H1 (cell line): ENCODE measurements at regions not wholly inside any gene's neighbourhood (a gene's known extent, or its start where the extent isn't known, plus 50 kb on each side); places are given as distances from the start of the nearest gene placed in this dataset.

Source experiments
- CTCF ChIA-PET: fragments of 300-600 bp; sonication (Branson Sonifier 250); formaldehyde crosslinking; loops from one replicate; lab custom pipeline; 2021; ENCODE audit not compliant: partially characterized antibody; lab: Charles Lee
- POLR2A ChIA-PET: fragments of 300-600 bp; sonication (Branson Sonifier 250); formaldehyde crosslinking; loops from one replicate; lab custom pipeline; 2021; ENCODE audit warnings: inconsistent platforms; ENCODE audit not compliant: partially characterized antibody; lab: Charles Lee
- DNase-seq, 2 experiments: peaks; one replicate each; pipeline versions ENCODE4 v3.0.0 to v3.0.0-alpha.2; 2010 to 2022; ENCODE audit warnings: low spot score in 2 of 2, low read depth in 1 of 2, mixed read lengths in 1 of 2
- FAIRE-seq: peaks from 2 replicates; lab custom pipeline; 2011; peaks lifted over from hg19 to GRCh38; lab: Jason Lieb, UNC
- H2AFZ ChIP-seq: 2 replicates; pipeline ENCODE4 v1.8.1; 2012; ENCODE audit warnings: low read length, inconsistent platforms
- H2AK5ac ChIP-seq: 2 replicates; pipeline ENCODE4 v1.6.1; 2013; ENCODE audit warnings: low read depth, low read length
- H2BK120ac ChIP-seq: replicated peaks from 2 replicates; pipeline ENCODE3; 2013; ENCODE audit warnings: low read depth, low read length, inconsistent platforms
- H2BK12ac ChIP-seq: 2 replicates; pipeline ENCODE4 v1.6.1; 2013; ENCODE audit warnings: low read depth, low read length
- H2BK15ac ChIP-seq: 2 replicates; pipeline ENCODE4 v1.6.1; 2013; ENCODE audit warnings: low read length
- H2BK20ac ChIP-seq: 2 replicates; pipeline ENCODE4 v1.6.1; 2013; ENCODE audit warnings: low read length
- H2BK5ac ChIP-seq: 2 replicates; pipeline ENCODE4 v1.6.1; 2013; ENCODE audit warnings: low read depth, low read length
- H3K14ac ChIP-seq: 2 replicates; pipeline ENCODE4 v1.6.1; 2013; ENCODE audit warnings: inconsistent platforms; ENCODE audit not compliant: insufficient read length
- H3K18ac ChIP-seq: 2 replicates; pipeline ENCODE4 v1.6.1; 2013; ENCODE audit warnings: low read length; ENCODE audit errors: extremely low read depth
- H3K23ac ChIP-seq: 2 replicates; pipeline ENCODE4 v1.6.1; 2013; ENCODE audit warnings: inconsistent platforms; ENCODE audit not compliant: insufficient read length
- H3K23me2 ChIP-seq: 2 replicates; pipeline ENCODE4 v1.6.1; 2013; ENCODE audit warnings: low read depth, low read length
- H3K27ac ChIP-seq: 2 replicates; pipeline ENCODE4 v1.6.1; 2011; ENCODE audit warnings: low read depth, low read length, inconsistent platforms
- H3K27me3 ChIP-seq, 4 experiments: replicated peaks in 1 of 4; 1 replicate in 1 of 4; 2 replicates in 3 of 4; pipeline versions ENCODE4 v1.6.1 to v1.8.1; 2011 to 2013; ENCODE audit warnings: low read length in 3 of 4, mild to moderate bottlenecking in 3 of 4, inconsistent platforms in 2 of 4, mixed read lengths in 2 of 4, moderate library complexity in 1 of 4; ENCODE audit not compliant: control insufficient read depth in 3 of 4, insufficient read depth in 3 of 4; ENCODE audit errors: extremely low read depth in 1 of 4
- H3K36me3 ChIP-seq, 4 experiments: 2 replicates each; pipeline versions ENCODE4 v1.6.1 to v1.8.1; 2011 to 2013; ENCODE audit warnings: mild to moderate bottlenecking in 4 of 4, low read length in 3 of 4, moderate library complexity in 2 of 4, control low read depth in 1 of 4, inconsistent platforms in 1 of 4; ENCODE audit not compliant: insufficient read depth in 4 of 4, control insufficient read depth in 2 of 4
- H3K4ac ChIP-seq: replicated peaks from 2 replicates; pipeline ENCODE3; 2013; ENCODE audit warnings: low read length, low read depth, mixed read lengths, inconsistent platforms; ENCODE audit not compliant: insufficient read length
- H3K4me1 ChIP-seq, 4 experiments: replicated peaks in 1 of 4; 1 replicate in 1 of 4; 2 replicates in 3 of 4; pipeline versions ENCODE4 v1.6.1 to v1.8.1; 2011 to 2013; ENCODE audit warnings: low read length in 3 of 4, inconsistent platforms in 2 of 4, mixed read lengths in 1 of 4; ENCODE audit not compliant: insufficient read depth in 4 of 4, control insufficient read depth in 3 of 4
- H3K4me2 ChIP-seq, 2 experiments: 2 replicates each; pipeline versions ENCODE4 v1.6.1 to v1.8.1; 2011 to 2013; ENCODE audit warnings: low read depth in 2 of 2, low read length in 2 of 2, control low read depth in 1 of 2, inconsistent platforms in 1 of 2, mild to moderate bottlenecking in 1 of 2; ENCODE audit not compliant: insufficient read depth in 1 of 2
- H3K4me3 ChIP-seq, 4 experiments: fragments of 200-600, 300-600 bp in 1 of 4; sonication (generic), shearing (Covaris generic), sonication (Bioruptor Twin) in 1 of 4; 2 replicates each; pipeline versions ENCODE4 v1.5.1 to v1.8.1; 2011 to 2016; ENCODE audit warnings: low read length in 4 of 4, low read depth in 3 of 4, control low read depth in 2 of 4, inconsistent platforms in 2 of 4, mild to moderate bottlenecking in 2 of 4, mixed read lengths in 1 of 4, moderate library complexity in 1 of 4; ENCODE audit not compliant: insufficient read depth in 2 of 4; ENCODE audit errors: extremely low read depth in 1 of 4
- H3K56ac ChIP-seq: replicated peaks from 2 replicates; pipeline ENCODE3; 2013; ENCODE audit warnings: low read depth, mild to moderate bottlenecking, mixed read lengths, low read length, inconsistent platforms; ENCODE audit not compliant: insufficient read length
- H3K79me1 ChIP-seq: 2 replicates; pipeline ENCODE4 v1.6.1; 2013; ENCODE audit warnings: low read depth, low read length, control low read depth
- H3K79me2 ChIP-seq, 2 experiments: 2 replicates each; pipeline versions ENCODE4 v1.6.1 to v1.8.1; 2012 to 2013; ENCODE audit warnings: low read length in 2 of 2, mild to moderate bottlenecking in 2 of 2, inconsistent platforms in 1 of 2; ENCODE audit not compliant: insufficient read depth in 2 of 2, control insufficient read depth in 1 of 2
- H3K9ac ChIP-seq, 4 experiments: replicated peaks in 1 of 4; 1 replicate in 1 of 4; 2 replicates in 3 of 4; pipeline versions ENCODE4 v1.6.1 to v1.8.1; 2011 to 2013; ENCODE audit warnings: low read depth in 3 of 4, low read length in 3 of 4, control low read depth in 2 of 4, mild to moderate bottlenecking in 2 of 4, moderate library complexity in 2 of 4, inconsistent platforms in 1 of 4; ENCODE audit errors: extremely low read depth in 1 of 4
- H3K9me3 ChIP-seq, 2 experiments: 2 replicates each; pipeline versions ENCODE4 v1.6.1 to v1.8.1; 2012 to 2013; ENCODE audit warnings: mild to moderate bottlenecking in 2 of 2, moderate library complexity in 2 of 2, control low read depth in 1 of 2, inconsistent platforms in 1 of 2, low read depth in 1 of 2, low read length in 1 of 2, mixed read lengths in 1 of 2; ENCODE audit not compliant: insufficient read depth in 2 of 2
- H4K20me1 ChIP-seq, 2 experiments: replicated peaks in 1 of 2; 2 replicates each; pipeline versions ENCODE3 to v1.8.1; 2011 to 2013; ENCODE audit warnings: inconsistent platforms in 2 of 2, low read length in 2 of 2, mild to moderate bottlenecking in 1 of 2; ENCODE audit not compliant: insufficient read depth in 2 of 2, control insufficient read depth in 1 of 2
- H4K5ac ChIP-seq: 2 replicates; pipeline ENCODE4 v1.6.1; 2013; ENCODE audit warnings: low read length, low read depth, mixed read lengths, inconsistent platforms; ENCODE audit not compliant: insufficient read length
- H4K8ac ChIP-seq: 2 replicates; pipeline ENCODE4 v1.8.0; 2013; ENCODE audit warnings: mild to moderate bottlenecking, moderate library complexity, low read length, inconsistent platforms; ENCODE audit not compliant: insufficient read depth; ENCODE audit errors: extremely low read depth
- H4K91ac ChIP-seq: replicated peaks from 2 replicates; pipeline ENCODE3; 2013; ENCODE audit warnings: low read length, mixed read lengths, inconsistent platforms; ENCODE audit not compliant: insufficient read length
- POLR2A ChIP-seq, 2 experiments: IDR thresholded peaks; 1 replicate in 1 of 2; 2 replicates in 1 of 2; pipeline ENCODE4 v1.6.1; 2011; ENCODE audit warnings: low read depth in 2 of 2, low read length in 2 of 2, mild to moderate bottlenecking in 2 of 2; ENCODE audit errors: control extremely low read depth in 1 of 2
- YY1 ChIP-seq: IDR thresholded peaks from 2 replicates; pipeline ENCODE4 v1.6.1; 2011; ENCODE audit warnings: low read depth, mild to moderate bottlenecking, low read length

- ChIA-PET POLR2A (no interaction called here), CTCF (interaction anchor here (0.8 kb wide), 1 partner anchor 10 kb away, joined by 3 read pairs; no protein-coding TSS in a partner anchor)
- H4K20me1 ChIP-seq = no peaks in the 10 kb centered on the region
- H3K56ac ChIP-seq = no peak overlapping the region
- H2AK5ac ChIP-seq = no peak overlapping the region
- H3K27me3 ChIP-seq = no peaks in the 10 kb centered on the region
- H3K27ac ChIP-seq = no peak overlapping the region
- no peak overlapping the region for H4K8ac ChIP-seq
- H3K79me2 ChIP-seq = no peaks in the 10 kb centered on the region
- H2BK12ac ChIP-seq = no peak overlapping the region
- H3K18ac ChIP-seq = no peak overlapping the region
- no peaks in the 10 kb centered on the region for H3K4me1 ChIP-seq
- H2BK5ac ChIP-seq = no peak overlapping the region
- H2BK20ac ChIP-seq = no peak overlapping the region
- FAIRE-seq = no peak
- no peak overlapping the region for H2BK15ac ChIP-seq
- H3K36me3 ChIP-seq = no peaks in the 10 kb centered on the region
- no peak overlapping the region for H3K4me3 ChIP-seq
- H4K5ac ChIP-seq = no peak overlapping the region
- no peak for DNase-seq
- H3K4me2 ChIP-seq = no peak overlapping the region
- H4K91ac ChIP-seq = no peak overlapping the region
- H3K14ac ChIP-seq = no peak overlapping the region
- H2AFZ ChIP-seq = no peak overlapping the region
- H3K79me1 ChIP-seq = no peaks in the 10 kb centered on the region
- no peaks in the 10 kb centered on the region; the same call in 1 of the 2 replicates for H3K23me2 ChIP-seq
- H3K9ac ChIP-seq = no peak overlapping the region
- H3K4ac ChIP-seq = no peak overlapping the region
- H2BK120ac ChIP-seq = no peak overlapping the region
- peaks cover 10 to 12% of the 10 kb centered on the region in 2 experiments; a peak in 3 of 4 replicates for H3K9me3 ChIP-seq
- no peak overlapping the region for H3K23ac ChIP-seq
- no peak for TF ChIP-seq YY1
- no peak for TF ChIP-seq POLR2A (IDR thresholded peaks at IDR 0.05; ENCODE audit: control extremely low read depth in 1 of 2, low read depth in 2 of 2, low read length in 2 of 2)
Measured at GRCh38 chr10:62972103-62972502, 155.9 kb upstream of the EGR2 start.
